H1 (cell line): ENCODE measurements at regions not wholly inside any gene's neighbourhood (a gene's known extent, or its start where the extent isn't known, plus 50 kb on each side); places are given as distances from the start of the nearest gene placed in this dataset.

Experiments used
- CTCF ChIA-PET: fragments of 300-600 bp; sonication (Branson Sonifier 250); formaldehyde crosslinking; loops from one replicate; lab custom pipeline; 2021; ENCODE audit not compliant: partially characterized antibody; lab: Charles Lee
- POLR2A ChIA-PET: fragments of 300-600 bp; sonication (Branson Sonifier 250); formaldehyde crosslinking; loops from one replicate; lab custom pipeline; 2021; ENCODE audit warnings: inconsistent platforms; ENCODE audit not compliant: partially characterized antibody; lab: Charles Lee
- DNase-seq, 2 experiments: peaks; one replicate each; pipeline versions ENCODE4 v3.0.0 to v3.0.0-alpha.2; 2010 to 2022; ENCODE audit warnings: low spot score in 2 of 2, low read depth in 1 of 2, mixed read lengths in 1 of 2
- FAIRE-seq: peaks from 2 replicates; lab custom pipeline; 2011; peaks lifted over from hg19 to GRCh38; lab: Jason Lieb, UNC
- H2AFZ ChIP-seq: 2 replicates; pipeline ENCODE4 v1.8.1; 2012; ENCODE audit warnings: low read length, inconsistent platforms
- H2AK5ac ChIP-seq: 2 replicates; pipeline ENCODE4 v1.6.1; 2013; ENCODE audit warnings: low read depth, low read length
- H2BK120ac ChIP-seq: replicated peaks from 2 replicates; pipeline ENCODE3; 2013; ENCODE audit warnings: low read depth, low read length, inconsistent platforms
- H2BK12ac ChIP-seq: 2 replicates; pipeline ENCODE4 v1.6.1; 2013; ENCODE audit warnings: low read depth, low read length
- H2BK15ac ChIP-seq: 2 replicates; pipeline ENCODE4 v1.6.1; 2013; ENCODE audit warnings: low read length
- H2BK20ac ChIP-seq: 2 replicates; pipeline ENCODE4 v1.6.1; 2013; ENCODE audit warnings: low read length
- H2BK5ac ChIP-seq: 2 replicates; pipeline ENCODE4 v1.6.1; 2013; ENCODE audit warnings: low read depth, low read length
- H3K14ac ChIP-seq: 2 replicates; pipeline ENCODE4 v1.6.1; 2013; ENCODE audit warnings: inconsistent platforms; ENCODE audit not compliant: insufficient read length
- H3K18ac ChIP-seq: 2 replicates; pipeline ENCODE4 v1.6.1; 2013; ENCODE audit warnings: low read length; ENCODE audit errors: extremely low read depth
- H3K23ac ChIP-seq: 2 replicates; pipeline ENCODE4 v1.6.1; 2013; ENCODE audit warnings: inconsistent platforms; ENCODE audit not compliant: insufficient read length
- H3K23me2 ChIP-seq: 2 replicates; pipeline ENCODE4 v1.6.1; 2013; ENCODE audit warnings: low read depth, low read length
- H3K27ac ChIP-seq: 2 replicates; pipeline ENCODE4 v1.6.1; 2011; ENCODE audit warnings: low read depth, low read length, inconsistent platforms
- H3K27me3 ChIP-seq, 4 experiments: replicated peaks in 1 of 4; 1 replicate in 1 of 4; 2 replicates in 3 of 4; pipeline versions ENCODE4 v1.6.1 to v1.8.1; 2011 to 2013; ENCODE audit warnings: low read length in 3 of 4, mild to moderate bottlenecking in 3 of 4, inconsistent platforms in 2 of 4, mixed read lengths in 2 of 4, moderate library complexity in 1 of 4; ENCODE audit not compliant: control insufficient read depth in 3 of 4, insufficient read depth in 3 of 4; ENCODE audit errors: extremely low read depth in 1 of 4
- H3K36me3 ChIP-seq, 4 experiments: 2 replicates each; pipeline versions ENCODE4 v1.6.1 to v1.8.1; 2011 to 2013; ENCODE audit warnings: mild to moderate bottlenecking in 4 of 4, low read length in 3 of 4, moderate library complexity in 2 of 4, control low read depth in 1 of 4, inconsistent platforms in 1 of 4; ENCODE audit not compliant: insufficient read depth in 4 of 4, control insufficient read depth in 2 of 4
- H3K4ac ChIP-seq: replicated peaks from 2 replicates; pipeline ENCODE3; 2013; ENCODE audit warnings: low read length, low read depth, mixed read lengths, inconsistent platforms; ENCODE audit not compliant: insufficient read length
- H3K4me1 ChIP-seq, 4 experiments: replicated peaks in 1 of 4; 1 replicate in 1 of 4; 2 replicates in 3 of 4; pipeline versions ENCODE4 v1.6.1 to v1.8.1; 2011 to 2013; ENCODE audit warnings: low read length in 3 of 4, inconsistent platforms in 2 of 4, mixed read lengths in 1 of 4; ENCODE audit not compliant: insufficient read depth in 4 of 4, control insufficient read depth in 3 of 4
- H3K4me2 ChIP-seq, 2 experiments: 2 replicates each; pipeline versions ENCODE4 v1.6.1 to v1.8.1; 2011 to 2013; ENCODE audit warnings: low read depth in 2 of 2, low read length in 2 of 2, control low read depth in 1 of 2, inconsistent platforms in 1 of 2, mild to moderate bottlenecking in 1 of 2; ENCODE audit not compliant: insufficient read depth in 1 of 2
- H3K4me3 ChIP-seq, 4 experiments: fragments of 200-600, 300-600 bp in 1 of 4; sonication (generic), shearing (Covaris generic), sonication (Bioruptor Twin) in 1 of 4; 2 replicates each; pipeline versions ENCODE4 v1.5.1 to v1.8.1; 2011 to 2016; ENCODE audit warnings: low read length in 4 of 4, low read depth in 3 of 4, control low read depth in 2 of 4, inconsistent platforms in 2 of 4, mild to moderate bottlenecking in 2 of 4, mixed read lengths in 1 of 4, moderate library complexity in 1 of 4; ENCODE audit not compliant: insufficient read depth in 2 of 4; ENCODE audit errors: extremely low read depth in 1 of 4
- H3K56ac ChIP-seq: replicated peaks from 2 replicates; pipeline ENCODE3; 2013; ENCODE audit warnings: low read depth, mild to moderate bottlenecking, mixed read lengths, low read length, inconsistent platforms; ENCODE audit not compliant: insufficient read length
- H3K79me1 ChIP-seq: 2 replicates; pipeline ENCODE4 v1.6.1; 2013; ENCODE audit warnings: low read depth, low read length, control low read depth
- H3K79me2 ChIP-seq, 2 experiments: 2 replicates each; pipeline versions ENCODE4 v1.6.1 to v1.8.1; 2012 to 2013; ENCODE audit warnings: low read length in 2 of 2, mild to moderate bottlenecking in 2 of 2, inconsistent platforms in 1 of 2; ENCODE audit not compliant: insufficient read depth in 2 of 2, control insufficient read depth in 1 of 2
- H3K9ac ChIP-seq, 4 experiments: replicated peaks in 1 of 4; 1 replicate in 1 of 4; 2 replicates in 3 of 4; pipeline versions ENCODE4 v1.6.1 to v1.8.1; 2011 to 2013; ENCODE audit warnings: low read depth in 3 of 4, low read length in 3 of 4, control low read depth in 2 of 4, mild to moderate bottlenecking in 2 of 4, moderate library complexity in 2 of 4, inconsistent platforms in 1 of 4; ENCODE audit errors: extremely low read depth in 1 of 4
- H3K9me3 ChIP-seq, 2 experiments: 2 replicates each; pipeline versions ENCODE4 v1.6.1 to v1.8.1; 2012 to 2013; ENCODE audit warnings: mild to moderate bottlenecking in 2 of 2, moderate library complexity in 2 of 2, control low read depth in 1 of 2, inconsistent platforms in 1 of 2, low read depth in 1 of 2, low read length in 1 of 2, mixed read lengths in 1 of 2; ENCODE audit not compliant: insufficient read depth in 2 of 2
- H4K20me1 ChIP-seq, 2 experiments: replicated peaks in 1 of 2; 2 replicates each; pipeline versions ENCODE3 to v1.8.1; 2011 to 2013; ENCODE audit warnings: inconsistent platforms in 2 of 2, low read length in 2 of 2, mild to moderate bottlenecking in 1 of 2; ENCODE audit not compliant: insufficient read depth in 2 of 2, control insufficient read depth in 1 of 2
- H4K5ac ChIP-seq: 2 replicates; pipeline ENCODE4 v1.6.1; 2013; ENCODE audit warnings: low read length, low read depth, mixed read lengths, inconsistent platforms; ENCODE audit not compliant: insufficient read length
- H4K8ac ChIP-seq: 2 replicates; pipeline ENCODE4 v1.8.0; 2013; ENCODE audit warnings: mild to moderate bottlenecking, moderate library complexity, low read length, inconsistent platforms; ENCODE audit not compliant: insufficient read depth; ENCODE audit errors: extremely low read depth
- H4K91ac ChIP-seq: replicated peaks from 2 replicates; pipeline ENCODE3; 2013; ENCODE audit warnings: low read length, mixed read lengths, inconsistent platforms; ENCODE audit not compliant: insufficient read length
- EP300 ChIP-seq, 2 experiments: IDR thresholded peaks; 1 replicate in 1 of 2; 2 replicates in 1 of 2; pipeline ENCODE4 v1.6.1; 2011 to 2012; ENCODE audit warnings: low read depth in 2 of 2, low read length in 2 of 2, mild to moderate bottlenecking in 2 of 2, borderline replicate concordance in 1 of 2, inconsistent platforms in 1 of 2, moderate library complexity in 1 of 2
- JUND ChIP-seq: IDR thresholded peaks from 2 replicates; pipeline ENCODE4 v1.6.1; 2011; ENCODE audit warnings: mild to moderate bottlenecking, improper control_type of control experiment, low read length
- KDM4A ChIP-seq: IDR thresholded peaks from one replicate; pipeline ENCODE4 v1.7.1; 2012; ENCODE audit warnings: low read depth, mild to moderate bottlenecking, moderate library complexity, low read length, inconsistent platforms; ENCODE audit not compliant: severe bottlenecking
- NANOG ChIP-seq: IDR thresholded peaks from 2 replicates; pipeline ENCODE4 v1.6.1; 2011; ENCODE audit warnings: low read length, low read depth, mild to moderate bottlenecking, inconsistent platforms; ENCODE audit not compliant: insufficient read depth, poor library complexity, severe bottlenecking
- POU5F1 ChIP-seq: IDR thresholded peaks from 2 replicates; pipeline ENCODE4 v1.6.1; 2011; ENCODE audit warnings: low read depth, mild to moderate bottlenecking, low read length, moderate library complexity
- RFX5 ChIP-seq: IDR thresholded peaks from 2 replicates; pipeline ENCODE4 v1.6.1; 2011; ENCODE audit warnings: low read depth, low read length, improper control_type of control experiment, borderline replicate concordance
- SP2 ChIP-seq: IDR thresholded peaks from 2 replicates; pipeline ENCODE4 v1.6.1; 2012; ENCODE audit warnings: mild to moderate bottlenecking, low read length, inconsistent platforms
- TAF1 ChIP-seq: IDR thresholded peaks from 2 replicates; pipeline ENCODE4 v1.6.1; 2011; ENCODE audit warnings: mild to moderate bottlenecking, low read depth, low read length
- WGBS, 2 experiments: shearing (Covaris generic) in 1 of 2; methylation state at CpG; one replicate each; pipeline versions ENCODE4 v1.1.6 to v1.1.7; 2013 to 2015; ENCODE audit warnings: low lambda C conversion rate in 2 of 2, mixed read lengths in 2 of 2, inconsistent platforms in 1 of 2, low coverage in 1 of 2, missing lambda C conversion rate in 1 of 2; ENCODE audit not compliant: insufficient replicate concordance in 2 of 2, insufficient coverage in 1 of 2, insufficient read length in 1 of 2; ENCODE audit errors: extremely low coverage in 1 of 2, missing lambda C conversion rate in 1 of 2; 5-methylcytosine and 5-hydroxymethylcytosine counted together

GRCh38 chr12:105847068-105847467 is 291.7 kb downstream of the NUAK1 start:
- H4K5ac ChIP-seq: no peak overlapping the region
- CTCF ChIA-PET: interaction anchor here (1.3 to 1.8 kb wide), 2 partner anchors 16 to 17 kb away, joined by 3 to 4 read pairs; no protein-coding TSS in a partner anchor
- TF ChIP-seq POU5F1 (no peak), TAF1 (no peak), EP300 (IDR thresholded peaks at IDR 0.05; ENCODE audit: borderline replicate concordance in 1 of 2, low read depth in 2 of 2, low read length in 2 of 2) (no peak), KDM4A (no peak), NANOG (no peak), RFX5 (no peak), JUND (no peak), SP2 (no peak)

More at GRCh38 chr12:105847068-105847467, 291.7 kb downstream of the NUAK1 start:
- Histone ChIP-seq H2AFZ (no peak overlapping the region), H3K27me3 (no peaks in the 10 kb centered on the region), H2BK20ac (no peak overlapping the region), H4K91ac (no peak overlapping the region), H2BK15ac (no peak overlapping the region), H2BK5ac (no peak overlapping the region), H2AK5ac (no peak overlapping the region), H3K56ac (no peak overlapping the region), H3K4ac (no peak overlapping the region), H4K20me1 (no peaks in the 10 kb centered on the region), H3K4me1 (no peaks in the 10 kb centered on the region), H3K79me1 (no peaks in the 10 kb centered on the region), H4K8ac (no peak overlapping the region), H3K36me3 (no peaks in the 10 kb centered on the region), H2BK12ac (no peak overlapping the region), H3K9me3 (0 out of 4 replicates have a peak, but pooled peaks cover 0 to 7% of the 10 kb centered on the region in 2 experiments), H3K4me3 (no peak overlapping the region), H3K23me2 (no peaks in the 10 kb centered on the region), H3K14ac (no peak overlapping the region), H3K23ac (no peak overlapping the region), H3K4me2 (no peak overlapping the region), H2BK120ac (no peak overlapping the region), H3K27ac (no peak overlapping the region), H3K9ac (no peak overlapping the region), H3K79me2 (no peaks in the 10 kb centered on the region), H3K18ac (no peak overlapping the region)
- FAIRE-seq: no peak
- WGBS, 2 experiments: 94% methylated on average over 1 of the region's 1 CpG; no CpG with 5 or more reads in 1 of the 2 experiments
- DNase-seq: no peak
- POLR2A ChIA-PET: no interaction called here
